GM12875 (cell line): ENCODE measurements at regions not wholly inside any gene's neighbourhood (a gene's known extent, or its start where the extent isn't known, plus 50 kb on each side); places are given as distances from the start of the nearest gene placed in this dataset.

Source experiments
- H3K4me3 ChIP-seq: one replicate; pipeline ENCODE4 v1.5.1; 2011; ENCODE audit warnings: low read depth, low read length, control low read depth
- CTCF ChIP-seq: IDR thresholded peaks from 2 replicates; pipeline ENCODE4 v1.5.1; 2011; ENCODE audit warnings: low read depth, mild to moderate bottlenecking, control low read depth, inconsistent platforms, low read length, moderate library complexity, borderline replicate concordance; ENCODE audit not compliant: insufficient read depth

- no peak overlapping the region for H3K4me3 ChIP-seq
- TF ChIP-seq CTCF: no peak
Observed at GRCh38 chr2:111696226-111696625, 187.8 kb downstream of the ANAPC1 start.

GRCh38 chr2:111697560-111697959 lies 186.4 kb downstream of the ANAPC1 start:
- TF ChIP-seq CTCF: no peak
- no peak overlapping the region for H3K4me3 ChIP-seq

- no peak overlapping the region for H3K4me3 ChIP-seq
- no peak for TF ChIP-seq CTCF
Observed at GRCh38 chr2:111698089-111698488, 185.9 kb downstream of the ANAPC1 start.

- no peak overlapping the region for H3K4me3 ChIP-seq
- peak; percentile 18; the same call in 1 of the 2 replicates for TF ChIP-seq CTCF
Observed at GRCh38 chr2:111698743-111699554, 185.0 kb downstream of the ANAPC1 start.

- no peak overlapping the region for H3K4me3 ChIP-seq
Observed at GRCh38 chr2:111701266-111701665, 182.7 kb downstream of the ANAPC1 start.

GRCh38 chr2:111701798-111702118 lies 182.2 kb downstream of the ANAPC1 start:
- no peak for TF ChIP-seq CTCF
- no peak overlapping the region for H3K4me3 ChIP-seq

More at GRCh38 chr2:111701266-111701665, 182.7 kb downstream of the ANAPC1 start:
- TF ChIP-seq CTCF: no peak

- H3K4me3 ChIP-seq: no peak overlapping the region
- TF ChIP-seq CTCF: peak; percentile 66; the same call in 1 of the 2 replicates
Observed at GRCh38 chr2:111702119-111702803, 181.7 kb downstream of the ANAPC1 start.
